Dermis blood vessel endothelial cell (primary cell): ENCODE measurements at regions not wholly inside any gene's neighbourhood (a gene's known extent, or its start where the extent isn't known, plus 50 kb on each side); places are given as distances from the start of the nearest gene placed in this dataset.

Experiments used
- DNase-seq: peaks from one replicate; pipeline ENCODE4 v3.0.0; 2010

- DNase-seq, result no peak
Measured at GRCh38 chr10:78750418-78750817, 318.3 kb upstream of the ZMIZ1 start.

DNA sequence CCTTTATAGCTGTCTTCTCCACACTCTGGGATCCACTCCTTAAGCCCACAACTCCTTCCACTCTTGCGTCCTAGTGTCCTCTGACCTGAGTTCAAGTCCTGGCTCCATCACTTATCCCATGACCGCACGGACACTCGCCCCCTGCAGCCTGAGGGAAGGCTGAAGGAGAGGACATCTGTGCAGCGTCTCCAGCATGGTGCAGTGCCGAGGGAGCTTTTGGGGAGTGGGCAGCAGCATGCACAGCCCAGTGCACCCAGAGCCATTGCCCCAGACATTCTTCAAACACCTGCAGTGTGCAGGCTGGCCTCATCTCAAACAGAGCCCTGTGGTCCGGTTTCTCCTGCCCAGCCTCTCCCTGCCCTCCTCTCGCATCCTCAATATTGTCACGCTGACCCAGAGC is 317.1 kb upstream of the ZMIZ1 start:
- no peak for DNase-seq

GRCh38 chr10:78752221-78752620 is 316.5 kb upstream of the ZMIZ1 start:
- DNase-seq, result no peak

DNA sequence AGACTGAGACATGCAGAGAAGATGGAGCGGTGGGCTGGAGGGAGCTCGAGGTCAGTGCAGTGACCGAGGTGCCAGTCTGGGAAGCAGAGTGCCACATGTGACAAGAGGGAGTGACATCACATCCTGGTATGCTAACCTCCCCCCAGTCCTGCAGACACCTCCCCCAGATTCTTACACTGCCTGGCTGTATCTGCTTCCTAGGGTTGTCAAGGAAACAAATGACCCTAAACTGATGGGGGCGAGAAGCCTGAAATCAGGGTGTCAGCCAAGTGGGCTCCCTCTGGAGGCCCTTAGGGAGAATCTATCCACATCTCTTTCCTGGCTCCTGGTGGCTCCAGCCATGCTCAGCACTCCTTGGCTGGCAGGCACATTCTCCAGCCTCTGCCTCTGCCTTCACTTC is 316.1 kb upstream of the ZMIZ1 start:
- no peak for DNase-seq

DNA sequence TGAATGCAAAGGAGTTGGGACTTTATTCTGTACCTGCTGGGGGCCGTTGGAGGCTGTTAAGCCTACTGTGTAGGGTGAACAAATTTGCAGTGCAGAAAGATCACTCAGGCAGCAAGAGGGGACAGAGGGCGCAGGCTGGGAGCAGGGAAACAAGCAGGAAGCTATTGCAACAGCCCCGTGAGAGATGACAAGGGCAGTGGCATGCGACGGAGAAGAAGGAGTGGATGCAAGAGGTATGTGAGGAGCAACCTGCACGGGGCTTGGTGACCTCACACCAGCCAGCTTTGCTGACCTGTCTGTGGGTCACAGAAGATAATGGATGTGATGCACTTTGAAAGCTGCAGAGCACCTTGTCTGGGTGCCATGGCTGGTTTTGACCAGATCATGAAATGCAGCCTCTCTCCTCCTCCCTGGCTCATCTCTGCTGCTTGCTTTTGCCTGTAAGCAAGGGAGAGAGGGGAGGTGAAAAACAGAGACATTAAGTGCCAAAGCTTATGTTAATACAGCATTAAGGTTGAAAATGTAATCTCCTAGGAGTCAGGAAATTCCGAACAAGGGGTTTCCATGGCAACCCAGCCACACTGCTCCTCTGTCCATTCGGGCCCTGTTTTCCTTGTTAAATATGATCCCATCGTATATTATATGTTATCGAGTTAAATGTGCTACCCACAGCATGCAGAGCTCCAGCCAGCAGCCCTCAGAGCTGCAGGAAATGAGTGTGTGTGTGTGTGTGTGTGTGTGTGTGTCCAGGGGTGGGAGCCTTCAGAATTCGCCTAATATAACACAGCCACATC is 314.3 kb upstream of the ZMIZ1 start:
- peak; percentile 75 for DNase-seq

DNA sequence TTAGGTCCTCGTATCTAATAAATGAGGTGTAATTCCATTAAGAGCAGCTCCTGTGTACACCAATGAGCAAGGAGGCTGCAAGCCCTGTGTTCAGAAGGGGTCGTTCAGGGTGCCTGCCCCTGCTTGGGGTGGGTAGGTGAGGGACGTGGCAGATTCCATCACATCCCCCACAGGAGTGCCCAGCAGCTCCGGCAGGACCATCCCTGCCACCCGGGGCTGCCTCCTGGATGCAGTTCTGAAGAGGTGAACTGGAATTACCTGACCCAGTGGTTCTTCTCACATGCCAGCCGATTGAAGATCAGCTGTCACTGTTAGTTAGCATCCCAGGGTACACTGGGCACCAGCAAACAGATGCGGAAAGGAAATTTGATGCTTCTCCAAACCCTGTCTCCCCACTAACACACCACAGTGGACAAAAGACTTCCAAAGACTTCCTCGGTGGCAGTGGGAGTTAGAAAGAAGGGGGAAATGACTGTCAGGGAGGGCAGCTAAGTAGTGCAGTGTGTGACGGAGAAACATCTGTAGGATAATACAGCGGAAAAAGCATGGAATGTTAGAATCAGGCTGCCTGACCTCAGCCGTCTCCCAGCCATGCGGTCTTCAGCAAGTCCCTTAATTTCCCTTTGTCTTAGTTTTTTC is 313.6 kb upstream of the ZMIZ1 start:
- DNase-seq, result no peak

DNA sequence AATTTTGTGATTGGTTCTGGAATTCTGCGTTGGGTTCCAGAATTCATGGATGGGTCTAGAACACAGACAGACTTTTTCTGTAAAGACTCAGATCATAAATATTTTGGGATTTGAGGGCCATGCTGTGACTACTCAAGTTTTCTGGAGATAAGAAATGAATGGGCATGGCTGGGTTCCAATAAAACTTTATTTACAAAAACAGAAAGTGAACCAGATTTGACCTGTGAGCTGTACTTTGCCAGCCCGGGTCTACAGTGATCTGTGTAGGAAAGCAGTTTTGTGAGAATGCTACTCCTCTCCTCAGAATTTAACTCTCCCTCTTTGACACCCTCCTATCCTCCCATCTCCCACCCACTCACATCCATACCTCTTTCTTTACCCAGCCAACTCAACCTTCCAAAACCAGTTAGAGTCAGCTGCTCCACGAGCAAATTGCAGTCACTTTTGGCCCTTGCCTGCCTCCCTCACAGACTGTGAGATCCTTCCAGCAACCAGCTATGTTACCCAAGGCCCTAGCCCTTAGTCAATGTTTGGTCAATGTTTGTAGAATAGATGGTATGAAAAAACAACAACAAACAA is 312.8 kb upstream of the ZMIZ1 start:
- DNase-seq, result no peak

- DNase-seq, result peak; percentile 97
Measured at GRCh38 chr10:78756604-78757343, 312.0 kb upstream of the ZMIZ1 start.

- DNase-seq, result peak; percentile 14
Measured at GRCh38 chr10:78757344-78757925, 311.3 kb upstream of the ZMIZ1 start.

- DNase-seq, result no peak
Measured at GRCh38 chr10:78758176-78758575, 310.6 kb upstream of the ZMIZ1 start.

- no peak for DNase-seq
Measured at GRCh38 chr10:78759456-78760120, 309.2 kb upstream of the ZMIZ1 start.

GRCh38 chr10:78760463-78761310 is 308.1 kb upstream of the ZMIZ1 start:
- DNase-seq, result no peak

DNA sequence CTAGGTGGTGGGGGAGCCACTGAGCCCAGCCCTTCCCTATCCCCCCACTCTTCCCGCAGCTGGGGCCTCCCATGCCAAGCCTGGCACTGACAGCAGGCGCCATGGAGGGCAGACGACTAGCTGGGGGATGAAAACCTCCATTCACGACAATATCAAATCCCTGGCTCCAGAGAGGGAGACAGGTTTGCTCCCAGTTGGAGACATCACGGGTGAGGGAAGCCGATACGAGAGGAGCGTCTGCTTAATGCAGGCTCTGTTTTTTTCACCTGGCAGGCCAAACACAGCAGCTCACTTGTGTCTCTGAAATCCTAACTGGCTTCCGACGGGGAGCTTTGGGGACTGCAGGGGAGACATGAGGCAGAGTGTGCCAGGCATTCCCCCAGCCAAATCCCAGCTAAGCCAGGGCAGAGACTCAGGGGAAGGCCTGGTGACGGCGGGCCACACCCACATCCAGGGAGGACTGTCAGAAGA is 307.4 kb upstream of the ZMIZ1 start:
- DNase-seq, result no peak

DNA sequence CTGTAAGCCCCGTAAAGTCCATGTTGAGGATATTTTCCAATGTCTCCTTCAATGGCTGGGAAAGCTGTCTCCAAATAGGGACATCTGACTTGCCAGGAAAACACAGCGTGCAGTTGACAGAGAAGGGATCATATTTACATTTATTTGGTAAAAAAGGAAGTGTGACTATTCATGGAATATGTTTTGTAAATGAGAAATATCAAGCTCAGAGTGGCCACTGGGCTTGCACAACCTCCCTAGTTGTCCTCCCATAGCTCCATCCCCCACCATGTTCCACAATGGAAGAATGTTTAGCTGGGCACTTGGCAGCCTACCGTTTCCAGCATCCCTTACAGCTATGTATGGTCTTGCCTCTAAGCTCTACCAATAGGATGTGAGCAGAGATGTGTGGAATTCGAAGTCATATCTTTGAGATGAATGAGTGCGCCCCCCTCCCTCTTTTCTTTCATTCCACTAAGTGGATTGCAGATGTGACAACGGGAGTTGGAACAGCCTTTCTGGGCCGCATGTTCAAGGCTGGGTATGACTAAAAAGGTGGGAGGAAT is 306.6 kb upstream of the ZMIZ1 start:
- no peak for DNase-seq

- DNase-seq, result no peak
Measured at GRCh38 chr10:78763234-78763633, 305.5 kb upstream of the ZMIZ1 start.

GRCh38 chr10:78763651-78764395 is 304.9 kb upstream of the ZMIZ1 start:
- DNase-seq, result no peak

DNA sequence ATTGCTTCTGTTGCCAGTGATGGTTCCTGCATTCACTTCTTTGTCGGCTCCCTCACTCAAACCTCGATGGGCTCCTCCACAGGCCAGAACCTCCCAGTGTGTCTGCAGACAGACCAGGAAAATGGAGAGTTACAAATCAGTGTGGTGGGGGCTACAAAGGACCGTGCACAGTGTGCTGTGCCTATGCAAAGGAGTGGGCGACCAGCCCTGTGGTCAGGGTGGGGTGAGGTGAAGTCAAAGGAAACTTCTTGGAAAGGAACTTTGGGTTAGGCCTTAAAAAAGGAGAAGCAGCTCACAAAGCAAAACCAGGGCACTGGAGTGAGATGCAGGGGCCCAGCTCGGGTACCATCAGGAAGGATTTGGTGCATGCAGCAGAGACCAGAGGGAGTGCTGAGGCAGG is 304.3 kb upstream of the ZMIZ1 start:
- DNase-seq, result no peak

GRCh38 chr10:78764846-78765430 is 303.8 kb upstream of the ZMIZ1 start:
- DNase-seq, result no peak

DNA sequence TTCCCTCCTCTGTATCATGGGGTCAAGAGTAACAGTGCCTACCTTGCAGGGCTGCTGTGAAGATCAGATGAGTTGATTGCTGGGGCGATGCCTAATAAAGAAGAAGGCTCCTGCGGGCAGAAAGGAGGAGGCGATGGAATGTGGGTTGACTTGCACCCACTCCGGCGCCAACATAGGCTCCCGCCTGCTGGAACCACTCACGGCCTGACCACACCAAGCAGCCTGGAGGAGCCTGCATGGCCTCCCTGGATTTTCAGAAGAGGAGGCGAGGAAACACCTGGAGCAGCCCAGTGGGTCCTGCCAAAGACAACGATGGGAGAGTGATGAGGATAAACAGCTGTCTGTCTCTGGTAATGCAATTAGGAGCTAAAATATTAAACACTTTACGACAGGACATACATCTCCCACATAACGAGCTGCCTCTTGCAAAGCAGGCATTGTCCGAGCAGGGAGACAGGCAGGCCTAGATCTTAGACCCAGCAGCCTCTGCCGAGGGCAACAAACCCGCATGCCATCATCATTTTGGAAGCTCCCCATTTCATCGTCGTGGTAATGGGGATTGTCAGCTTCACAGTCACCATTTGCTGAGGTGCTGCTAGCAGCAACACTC is 302.9 kb upstream of the ZMIZ1 start:
- DNase-seq, result no peak
